Cardiac fibroblast (primary cell): ENCODE measurements at regions not wholly inside any gene's neighbourhood (a gene's known extent, or its start where the extent isn't known, plus 50 kb on each side); places are given as distances from the start of the nearest gene placed in this dataset.

Experiments used
- DNase-seq, 2 donors: peaks; one replicate each; pipeline versions ENCODE4 v3.0.0 to v3.0.0-alpha.2; 2010; ENCODE audit warnings: low read depth in 2 of 2
- H3K4me3 ChIP-seq, 2 donors: replicated peaks in 1 of 2; 1 replicate in 1 of 2; 2 replicates in 1 of 2; pipeline ENCODE4 v1.5.1; 2011; ENCODE audit warnings: low read depth in 2 of 2, low read length in 2 of 2, mild to moderate bottlenecking in 2 of 2, moderate library complexity in 1 of 2
- CTCF ChIP-seq: IDR thresholded peaks from one replicate; pipeline ENCODE4 v1.5.1; 2011; ENCODE audit warnings: low read depth, mild to moderate bottlenecking, low read length, inconsistent platforms

- DNase-seq = no peak
- no peak for TF ChIP-seq CTCF
- no peak overlapping the region for H3K4me3 ChIP-seq
Measured at GRCh38 chr10:3251172-3251571, 78.6 kb upstream of the PITRM1 start.

DNA sequence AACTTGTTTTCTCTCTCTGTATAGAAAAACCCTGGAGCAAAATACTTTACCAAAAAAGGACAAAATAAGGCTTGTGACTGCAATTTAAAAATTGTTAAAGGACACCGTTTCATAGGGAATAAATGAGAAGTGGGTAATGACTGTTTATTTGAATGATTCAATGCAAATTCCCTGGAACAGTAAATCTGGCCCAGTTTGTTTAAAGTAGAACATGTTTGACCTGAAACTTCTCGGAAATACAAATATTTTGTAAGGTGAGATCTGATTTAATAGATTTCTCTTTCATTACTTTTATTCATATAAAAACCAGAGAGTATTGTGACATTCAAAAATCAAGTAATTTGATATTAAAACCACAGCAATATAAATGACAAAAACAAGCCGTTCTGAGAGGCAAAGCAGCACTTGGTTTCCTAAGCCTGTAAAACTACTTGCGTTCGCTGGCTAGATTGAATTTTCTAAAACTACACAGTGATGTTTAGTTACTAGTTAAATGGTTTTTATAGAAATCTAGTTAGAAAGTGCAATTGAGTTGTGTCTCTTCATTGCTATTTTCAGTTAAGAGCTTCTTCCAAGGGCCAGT lies 76.8 kb upstream of the PITRM1 start:
- TF ChIP-seq CTCF = no peak
- DNase-seq = no peak
- no peak overlapping the region for H3K4me3 ChIP-seq

GRCh38 chr10:3248526-3249306 lies 76.1 kb upstream of the PITRM1 start:
- TF ChIP-seq CTCF = no peak
- no peak overlapping the region for H3K4me3 ChIP-seq
- DNase-seq = peak; percentile 83 to 94

DNA sequence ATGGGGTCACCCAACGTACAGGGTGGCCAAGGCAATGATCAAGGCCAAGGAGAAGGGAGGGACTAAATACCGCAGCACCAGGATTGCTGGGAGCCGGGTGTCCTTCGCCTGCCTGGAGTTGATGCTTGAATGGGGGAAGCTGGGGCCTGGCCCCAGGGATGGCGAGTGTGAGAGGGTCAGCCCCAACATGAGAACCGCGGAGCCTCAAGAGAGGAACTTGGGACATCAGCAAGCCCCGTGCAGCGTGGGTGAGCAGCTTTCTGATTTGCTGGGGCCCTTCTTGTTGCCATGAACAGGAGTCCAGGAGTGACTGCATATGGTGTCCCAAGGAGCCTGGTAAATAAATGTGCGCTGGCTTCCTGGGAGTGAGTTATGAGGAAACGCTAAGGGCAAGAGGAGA lies 72.8 kb upstream of the PITRM1 start:
- DNase-seq = no peak
- TF ChIP-seq CTCF = no peak

GRCh38 chr10:3241967-3242650 lies 69.5 kb upstream of the PITRM1 start:
- TF ChIP-seq CTCF = no peak
- H3K4me3 ChIP-seq = no peak overlapping the region
- no peak for DNase-seq

More for the DNA sequence above, 72.8 kb upstream of the PITRM1 start:
- H3K4me3 ChIP-seq = no peak overlapping the region

GRCh38 chr10:3241274-3241921 lies 68.8 kb upstream of the PITRM1 start:
- no peak overlapping the region for H3K4me3 ChIP-seq
- DNase-seq = no peak
- TF ChIP-seq CTCF = no peak
